HG02642 (cell line): ENCODE measurements at regions not wholly inside any gene's neighbourhood (a gene's known extent, or its start where the extent isn't known, plus 50 kb on each side); places are given as distances from the start of the nearest gene placed in this dataset.

Source experiments
- ATAC-seq: cut with Tn5 transposase; IDR thresholded peaks from one replicate; pipeline ENCODE4 v1.9.1; 2021; ENCODE audit warnings: mild to moderate bottlenecking; ENCODE audit not compliant: unreplicated experiment, poor library complexity

DNA sequence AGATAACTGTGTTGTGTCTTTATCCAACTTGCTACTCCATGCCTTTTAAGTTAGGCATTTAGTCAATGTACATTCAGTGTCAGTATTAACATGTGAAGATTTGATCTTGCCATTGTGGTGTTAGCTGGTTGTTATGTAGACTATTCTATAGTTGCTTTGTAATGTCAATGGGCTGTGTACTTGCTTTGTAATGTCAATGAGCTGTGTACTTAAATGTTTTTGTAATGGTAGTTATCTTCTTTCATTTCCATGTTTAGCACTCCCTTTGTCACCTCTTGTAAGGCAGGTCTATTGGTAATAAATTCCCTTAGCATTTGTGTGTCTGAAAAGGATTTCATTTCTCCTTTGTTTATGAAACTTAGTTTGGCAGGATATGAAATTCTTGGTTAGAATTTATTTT lies 53.4 kb downstream of the MC4R start:
- no peak for ATAC-seq

DNA sequence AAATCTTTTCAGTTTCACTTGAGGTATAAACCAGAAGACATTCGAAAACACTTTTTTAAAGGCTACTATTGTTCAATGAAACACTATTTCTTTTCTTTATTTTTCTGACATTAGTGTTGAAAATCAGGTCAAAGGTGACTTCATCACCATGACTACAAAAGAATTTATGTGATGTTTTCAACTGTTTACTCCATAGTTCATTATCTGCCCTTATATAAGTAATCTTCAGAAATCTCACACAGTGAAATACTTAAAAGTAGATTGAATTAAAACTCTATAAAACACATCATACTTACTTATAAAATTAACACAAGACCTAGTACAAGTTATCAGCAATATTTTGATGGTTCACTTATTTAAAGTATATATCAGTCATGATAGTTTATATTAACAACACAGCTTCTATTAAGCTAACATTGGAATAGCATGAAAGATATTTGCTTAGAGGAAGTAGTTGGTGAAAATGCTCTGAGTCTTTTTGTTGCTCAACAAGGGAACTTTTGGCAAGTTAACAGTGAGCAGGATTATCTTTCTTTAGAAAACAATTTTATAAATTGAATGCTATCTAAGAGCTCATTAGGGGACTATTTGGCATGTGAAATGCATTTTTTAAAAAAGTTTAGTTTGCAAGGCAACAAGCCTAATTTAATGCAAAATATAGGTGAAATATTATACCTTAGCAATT lies 60.8 kb downstream of the MC4R start:
- no peak for ATAC-seq

DNA sequence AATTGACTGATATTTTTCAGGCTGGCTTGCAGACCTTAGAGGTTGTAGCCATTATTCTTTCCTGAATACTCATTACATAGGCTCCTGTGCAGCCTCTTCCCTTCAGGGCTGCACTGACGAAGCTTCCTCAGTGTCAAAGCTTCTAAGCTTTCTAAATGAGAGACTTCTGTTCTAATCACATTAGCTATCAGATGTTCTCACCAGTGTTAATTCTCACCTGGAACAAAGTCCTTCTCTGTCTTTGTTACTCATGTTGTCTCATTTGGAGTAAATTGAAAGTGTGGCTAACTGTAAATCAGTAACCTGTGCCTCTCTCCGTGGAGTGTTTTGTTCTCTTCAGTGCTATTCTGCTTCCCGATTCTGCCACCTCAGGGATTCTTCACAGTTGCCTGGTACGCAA lies 76.9 kb downstream of the MC4R start:
- no peak for ATAC-seq

DNA sequence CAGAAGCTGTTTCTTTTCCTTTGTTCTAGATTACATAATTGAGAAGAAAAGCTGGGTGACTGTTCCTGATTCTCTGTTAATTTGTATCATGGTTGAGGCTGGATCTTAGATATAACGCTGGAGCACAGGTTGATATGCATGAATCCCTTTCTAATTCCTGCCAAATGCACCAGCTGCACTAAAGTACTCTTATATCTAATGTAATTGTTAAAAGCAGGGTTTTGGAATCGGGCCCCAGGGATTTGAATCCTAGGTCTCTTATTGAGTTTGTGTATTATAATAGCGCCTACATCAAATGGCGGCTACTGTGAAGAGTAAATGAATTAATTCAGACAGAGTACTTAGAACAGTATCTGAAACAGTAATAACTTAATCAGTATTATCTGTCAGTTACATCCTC lies 80.4 kb downstream of the MC4R start:
- ATAC-seq: no peak

DNA sequence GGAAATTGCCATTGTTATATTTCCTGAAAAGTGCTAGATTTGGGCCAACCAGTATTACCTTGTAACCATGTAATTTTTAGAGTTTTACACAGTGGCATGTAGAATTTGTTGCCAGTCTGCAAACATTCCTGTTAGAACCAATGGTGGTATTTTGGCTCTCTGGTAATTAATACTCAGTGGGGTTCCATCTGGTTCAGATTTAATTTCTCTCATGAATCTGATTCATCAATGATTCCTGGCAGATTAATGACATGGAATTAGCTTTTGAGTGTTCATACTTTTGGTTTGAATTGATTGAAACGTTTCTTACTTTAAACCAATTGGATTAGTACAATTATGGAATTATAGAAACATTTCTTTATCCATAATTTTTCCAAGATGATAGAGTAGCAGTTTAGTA lies 93.2 kb downstream of the MC4R start:
- ATAC-seq: no peak

DNA sequence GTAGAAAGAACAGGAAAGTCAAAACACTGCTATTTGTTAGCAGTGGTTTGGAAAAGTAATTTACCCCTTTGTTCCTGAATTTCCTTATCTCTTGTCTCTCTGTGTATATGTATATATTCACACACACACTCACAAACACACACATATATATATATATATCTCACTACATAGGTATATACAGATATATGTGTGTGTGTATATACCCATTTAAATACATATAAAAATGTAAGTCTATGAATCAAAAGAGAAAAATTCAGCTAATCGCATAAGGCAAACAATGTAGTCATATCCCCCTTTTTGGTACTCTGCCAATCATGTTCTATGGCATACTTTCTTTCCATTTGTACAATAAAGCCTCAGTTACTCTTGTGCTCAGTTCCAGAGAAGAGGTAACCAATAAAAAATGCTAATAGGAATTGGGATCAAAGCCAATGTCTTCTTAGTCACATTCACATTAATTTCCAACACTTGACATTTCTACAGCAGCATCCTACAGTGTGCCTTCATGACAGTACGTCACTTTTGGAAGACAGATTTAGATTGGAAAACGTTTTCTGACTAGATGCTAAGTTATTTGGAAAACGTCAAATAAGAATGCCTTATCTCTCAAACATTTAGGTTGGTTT lies 94.6 kb downstream of the MC4R start:
- no peak for ATAC-seq

DNA sequence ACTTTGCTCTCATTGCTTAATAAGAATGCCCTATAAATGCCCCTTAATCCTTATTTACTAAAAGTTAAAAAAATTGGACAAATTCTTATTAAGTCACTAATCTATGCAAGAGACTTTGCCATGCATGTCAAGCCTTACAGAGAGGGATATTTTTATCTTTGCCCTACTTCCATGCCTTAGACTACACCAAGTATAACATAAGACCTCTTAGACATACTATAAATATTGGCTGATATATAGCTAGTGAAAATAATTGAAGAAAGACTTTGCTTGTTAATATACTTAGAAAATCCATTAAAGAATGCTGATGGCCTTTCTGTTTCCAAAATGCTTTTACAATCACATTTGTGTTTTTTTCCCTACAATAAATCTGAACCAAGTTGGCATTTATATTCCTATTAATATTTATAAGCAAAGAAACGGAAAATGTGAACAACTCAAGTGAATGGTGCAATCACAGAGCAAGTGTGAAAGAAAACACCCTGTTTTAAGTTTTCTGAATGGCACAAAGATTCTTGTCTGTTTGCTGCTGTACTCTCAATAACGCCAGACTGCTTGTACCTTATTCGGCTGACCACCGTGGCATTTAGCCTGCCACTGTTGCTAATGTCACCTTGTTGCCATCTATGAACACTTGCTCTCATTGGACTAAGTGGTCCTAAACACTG lies 105.0 kb downstream of the MC4R start:
- no peak for ATAC-seq

DNA sequence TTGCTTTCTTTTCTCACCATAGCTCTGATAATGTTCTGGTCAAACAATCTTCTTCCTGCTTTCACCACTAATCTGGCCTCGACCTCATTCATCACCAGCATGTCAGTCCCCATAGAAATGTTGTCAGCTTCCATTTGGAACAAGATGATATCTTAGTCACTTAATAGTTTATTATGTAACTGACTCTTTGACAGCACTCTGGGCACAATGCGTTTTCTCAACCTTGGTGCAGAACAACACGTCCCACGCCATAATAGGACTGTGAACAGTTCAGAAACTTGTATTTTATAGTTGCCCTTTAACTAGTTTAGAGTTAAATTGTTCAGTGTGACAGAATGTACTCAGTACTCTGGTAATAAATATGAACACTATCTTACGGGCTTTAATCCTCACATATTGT lies 106.0 kb downstream of the MC4R start:
- no peak for ATAC-seq

DNA sequence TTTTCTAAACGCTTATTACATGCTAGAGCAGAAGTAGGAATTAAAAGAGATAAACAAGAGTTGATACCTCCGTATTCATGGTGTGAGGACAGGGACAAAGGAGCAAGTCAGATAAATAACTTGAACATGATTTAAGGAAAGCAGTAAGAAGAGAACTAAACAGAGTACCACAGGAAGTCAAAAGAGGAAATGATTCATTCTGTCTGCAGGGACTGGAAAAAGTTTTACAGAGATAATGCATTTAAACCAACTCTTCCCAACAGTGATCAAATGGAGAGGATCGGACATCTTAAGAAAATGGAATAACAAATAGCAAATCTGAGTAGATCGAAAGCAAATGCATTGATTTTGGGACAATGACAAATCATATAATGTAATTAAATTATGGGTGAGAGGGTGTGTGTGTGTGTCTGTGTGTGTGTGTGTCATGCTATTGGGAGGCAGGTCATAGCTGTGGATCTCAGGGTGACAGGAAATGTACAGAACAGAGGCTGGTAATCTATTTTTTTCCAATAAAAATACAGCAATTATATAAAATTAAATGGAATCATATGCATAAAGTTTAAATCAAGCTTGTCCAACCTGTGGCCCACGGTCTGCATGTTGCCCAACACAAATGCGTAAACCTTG lies 113.4 kb downstream of the MC4R start:
- peak; percentile 81 for ATAC-seq

DNA sequence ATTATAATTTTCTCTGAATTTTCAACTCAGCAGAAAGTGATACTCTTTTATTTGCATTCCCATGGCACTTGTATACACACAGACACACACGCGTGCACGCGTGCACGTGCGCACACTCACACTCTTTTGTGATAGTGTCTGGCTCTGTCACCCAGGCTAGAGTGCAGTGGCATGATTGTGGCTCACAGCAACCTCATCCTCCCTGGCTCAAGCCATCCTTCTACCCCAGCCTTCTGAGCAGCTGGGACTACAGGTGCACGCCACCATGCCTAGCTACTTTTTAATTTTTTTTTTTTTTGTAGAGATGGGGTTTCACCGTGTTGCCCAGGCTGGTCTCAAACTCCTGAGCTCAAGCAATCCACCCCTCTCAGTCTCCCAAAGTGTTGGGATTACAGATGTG lies 123.2 kb downstream of the MC4R start:
- no peak for ATAC-seq

DNA sequence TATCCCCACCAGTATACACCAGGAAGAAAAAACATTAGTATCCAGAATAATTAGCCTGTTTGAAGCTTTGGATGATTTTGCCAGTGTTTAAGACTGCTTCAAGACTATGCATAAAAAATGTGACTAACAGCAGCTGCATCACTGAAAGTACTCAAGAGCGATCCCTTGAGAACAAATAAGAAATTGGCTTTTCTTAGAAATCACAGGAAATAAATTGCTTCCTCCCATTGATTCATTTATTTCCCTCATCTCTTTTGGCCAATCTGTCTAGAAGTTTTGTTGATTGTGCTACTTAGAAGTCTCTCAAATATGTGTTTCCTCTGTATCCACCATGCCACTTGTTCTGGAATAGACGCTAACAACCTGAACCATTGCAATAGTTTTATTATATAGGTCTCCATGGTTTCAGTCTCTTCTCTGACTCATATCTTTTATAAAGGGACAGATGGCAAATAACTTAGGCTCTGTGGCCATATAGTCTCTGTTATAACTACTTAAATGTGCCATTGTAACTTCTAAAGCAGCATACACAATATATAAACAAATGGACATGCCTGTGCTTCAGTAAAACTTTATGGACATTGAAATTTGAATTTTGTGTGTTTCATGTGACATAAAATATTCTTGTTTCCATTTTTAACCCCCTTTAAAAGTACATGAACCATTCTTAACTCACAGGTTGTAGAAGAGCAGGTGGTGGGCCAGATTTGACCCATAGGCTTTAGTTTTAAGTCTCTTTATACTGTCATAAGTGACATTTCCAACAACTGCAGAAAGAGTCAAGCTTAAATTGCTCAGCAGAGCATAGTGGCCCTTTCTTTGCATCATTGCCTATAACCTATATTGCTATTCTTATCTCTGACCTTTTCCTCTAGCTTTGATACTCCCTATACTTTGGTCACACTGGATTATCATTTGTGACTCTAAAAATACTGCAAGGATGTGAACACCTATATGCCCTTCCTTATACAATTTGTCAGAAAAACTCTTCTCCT lies 123.9 kb downstream of the MC4R start:
- no peak for ATAC-seq

DNA sequence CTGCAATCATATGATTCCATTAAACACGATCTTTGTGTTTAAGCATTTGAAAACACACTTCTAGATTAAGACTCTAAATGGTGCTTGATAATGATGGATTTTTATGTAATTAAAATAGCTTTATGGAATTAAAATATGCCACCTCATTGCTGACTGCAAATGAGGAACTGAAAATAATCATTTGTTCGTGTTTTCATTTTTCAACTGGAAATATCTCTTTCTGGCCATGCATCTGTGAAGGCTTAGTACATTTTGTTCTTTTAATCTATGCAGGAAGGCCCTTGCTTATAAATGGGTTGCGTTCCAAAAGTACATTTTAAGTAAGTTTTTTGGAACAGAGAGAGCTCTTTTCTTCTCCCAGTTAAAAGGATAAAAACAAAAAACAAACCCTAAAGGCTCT lies 125.5 kb downstream of the MC4R start:
- peak; percentile 72 for ATAC-seq

DNA sequence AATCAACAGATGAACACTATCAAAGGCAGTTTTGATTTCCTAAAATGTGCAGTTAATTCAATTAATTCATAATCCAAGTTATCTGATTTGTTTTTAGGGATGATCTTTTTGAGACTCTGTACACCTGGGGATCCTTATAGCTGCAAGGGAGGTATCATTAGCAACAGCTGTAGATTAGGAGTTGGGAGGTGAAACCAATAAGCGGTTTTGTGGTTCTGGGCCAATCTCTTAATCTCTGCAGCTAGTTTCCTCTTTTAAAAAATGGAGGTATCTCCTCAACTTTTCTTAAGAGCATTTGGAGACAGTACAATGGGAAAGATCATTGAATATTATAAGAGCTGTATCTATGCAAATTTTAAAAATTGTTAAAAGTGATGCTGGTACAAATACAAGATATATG lies 126.0 kb downstream of the MC4R start:
- peak; percentile 83 for ATAC-seq

DNA sequence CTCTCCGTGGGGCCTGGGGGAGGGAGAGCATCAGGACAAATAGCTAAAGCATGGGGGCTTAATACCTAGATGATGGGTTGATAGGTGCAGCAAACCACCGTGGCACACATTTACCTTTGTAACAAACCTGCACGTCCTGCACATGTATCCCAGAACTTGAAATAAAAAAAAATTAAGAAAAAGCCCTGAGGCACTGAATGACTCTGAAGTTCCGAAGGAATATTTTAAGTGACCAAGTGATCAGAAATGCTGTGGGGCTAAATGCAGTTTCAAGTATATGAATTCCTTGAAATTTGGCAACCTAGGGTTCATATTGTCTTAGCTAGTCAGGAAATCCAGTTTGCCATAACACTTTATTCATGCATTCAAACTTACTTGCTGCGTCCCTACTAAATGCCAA lies 127.5 kb downstream of the MC4R start:
- no peak for ATAC-seq

DNA sequence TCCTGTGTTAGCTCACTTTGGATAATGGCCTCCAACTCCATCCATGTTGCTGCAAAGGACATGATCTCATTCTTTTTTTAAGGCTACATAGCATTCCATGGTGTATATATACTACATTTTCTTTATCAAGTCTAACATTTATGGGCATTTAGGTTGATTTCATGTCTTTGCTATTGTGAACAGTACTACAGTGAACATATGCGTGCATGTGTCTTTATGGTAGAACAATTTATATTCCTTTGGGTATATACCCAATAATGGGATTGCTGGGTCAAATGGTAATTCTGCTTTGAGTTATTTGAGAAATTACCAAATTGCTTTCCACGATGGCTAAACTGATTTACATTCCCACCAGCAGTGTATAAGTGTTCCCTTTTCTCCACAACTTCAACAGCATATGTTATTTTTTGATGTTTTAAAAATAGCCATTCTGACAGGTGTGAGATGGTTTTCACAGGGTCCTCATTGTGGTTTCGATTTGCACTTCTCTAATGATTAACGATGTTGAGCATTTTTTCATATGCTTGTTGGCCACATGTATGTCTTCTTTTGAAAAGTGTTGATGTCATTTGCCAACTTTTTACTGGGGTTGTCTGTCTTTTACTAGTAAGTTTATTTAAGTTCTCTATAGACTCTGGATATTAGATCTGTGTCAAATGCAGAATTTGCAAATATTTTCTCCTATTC lies 133.4 kb downstream of the MC4R start:
- ATAC-seq: peak; percentile 96

DNA sequence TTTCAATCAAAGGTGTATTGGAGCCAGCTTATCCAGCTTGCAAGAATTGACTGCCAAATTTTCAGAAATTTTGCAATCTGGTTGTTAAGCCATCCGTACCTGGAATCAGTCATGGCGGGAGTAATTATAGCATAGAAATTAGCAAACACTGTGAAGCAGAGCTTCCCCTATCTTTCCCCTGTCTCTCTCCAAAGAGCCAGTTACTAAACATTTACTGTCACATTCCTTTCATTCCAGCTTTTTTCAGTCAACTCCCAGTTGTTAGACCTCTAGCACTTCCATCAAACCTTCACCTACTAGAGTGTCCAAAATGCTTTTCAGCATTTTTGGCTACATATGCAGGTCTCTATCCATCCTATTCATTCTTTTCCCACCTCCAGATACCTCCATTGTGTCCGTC lies 137.4 kb downstream of the MC4R start:
- no peak for ATAC-seq

DNA sequence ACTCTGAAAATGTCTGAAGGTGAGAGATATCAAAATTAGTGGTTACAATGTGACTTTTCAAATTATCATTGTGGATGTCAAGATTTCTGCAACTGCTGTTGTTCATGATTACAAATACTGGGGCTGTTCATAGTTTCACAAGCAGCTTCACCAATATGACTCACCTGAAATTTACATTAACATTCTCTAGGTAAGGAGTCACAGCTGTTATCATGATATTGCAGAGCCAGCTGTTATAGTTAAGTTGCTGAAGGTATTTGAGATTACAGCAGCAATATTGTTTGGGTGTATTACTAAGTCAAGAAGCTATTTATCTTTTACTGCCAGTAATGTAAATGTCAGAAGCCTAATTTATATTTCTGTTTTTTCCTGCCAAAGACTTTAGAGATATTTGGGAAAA lies 140.0 kb downstream of the MC4R start:
- ATAC-seq: peak; percentile 51

DNA sequence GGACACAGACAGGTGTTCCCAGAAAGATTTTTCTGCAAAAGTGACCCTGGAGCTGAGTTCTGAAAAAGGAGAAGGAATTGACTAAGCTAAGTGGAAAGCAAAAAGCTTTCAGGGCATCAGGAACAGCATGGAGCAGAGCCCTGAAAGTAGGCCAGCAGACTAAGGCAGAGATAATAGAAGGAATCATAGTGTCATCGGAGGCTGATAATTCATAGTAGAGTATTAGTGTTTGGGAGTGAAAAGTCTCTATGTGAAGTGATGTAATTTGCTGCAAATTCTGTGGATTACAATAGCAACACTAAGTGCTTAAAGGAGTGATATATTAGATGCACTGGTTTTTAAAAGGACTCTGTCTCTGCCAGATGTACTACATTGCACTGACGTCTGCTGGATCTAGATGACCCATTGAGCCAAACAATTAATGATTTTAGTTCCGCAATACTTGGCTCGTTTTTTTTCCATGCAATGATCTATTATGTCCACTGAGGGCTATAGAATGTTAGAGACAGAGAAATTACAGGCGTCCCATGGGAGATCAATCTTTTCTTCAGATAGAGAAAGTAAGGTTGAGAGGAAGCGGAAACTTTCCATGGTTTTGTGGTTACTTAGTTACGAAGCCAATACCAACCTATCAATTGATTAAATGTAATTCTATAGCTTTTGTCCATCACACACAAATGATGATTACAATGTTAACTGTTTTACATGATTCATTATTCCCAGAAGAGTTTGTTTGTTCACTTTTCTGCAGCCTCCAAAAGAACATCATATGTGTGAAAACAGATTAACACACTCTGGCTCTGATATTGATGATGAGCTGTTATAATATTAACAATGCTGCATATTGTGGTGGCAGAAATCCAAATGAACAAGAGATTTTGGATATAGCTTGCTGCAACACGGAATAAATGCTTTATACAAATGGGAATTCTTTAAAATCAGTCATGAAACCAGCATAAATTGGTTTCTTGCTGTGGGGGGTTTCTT lies 143.7 kb downstream of the MC4R start:
- ATAC-seq: no peak

DNA sequence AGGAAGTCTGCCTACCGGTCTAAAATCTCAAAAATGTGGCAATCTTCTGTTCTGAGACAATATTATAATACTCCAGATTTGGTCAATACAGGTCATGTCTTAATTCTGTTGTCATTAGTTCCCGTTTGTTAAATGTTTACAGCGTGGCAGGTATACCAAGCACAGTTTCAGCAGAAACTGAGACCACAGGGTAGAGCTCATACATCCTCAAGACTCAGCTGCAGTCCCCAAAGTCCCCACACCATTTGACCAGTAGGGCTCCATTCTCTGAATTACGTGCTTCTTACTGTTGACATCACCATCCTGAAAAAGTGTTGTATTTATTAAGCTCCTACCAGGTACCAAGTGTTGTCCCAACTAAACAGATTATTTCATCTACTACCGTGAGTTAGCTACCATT lies 157.1 kb downstream of the MC4R start:
- ATAC-seq: no peak
